ENCODE measurements at regions not wholly inside any gene's neighbourhood (a gene's known extent, or its start where the extent isn't known, plus 50 kb on each side); places are given as distances from the start of the nearest gene placed in this dataset.

DNA sequence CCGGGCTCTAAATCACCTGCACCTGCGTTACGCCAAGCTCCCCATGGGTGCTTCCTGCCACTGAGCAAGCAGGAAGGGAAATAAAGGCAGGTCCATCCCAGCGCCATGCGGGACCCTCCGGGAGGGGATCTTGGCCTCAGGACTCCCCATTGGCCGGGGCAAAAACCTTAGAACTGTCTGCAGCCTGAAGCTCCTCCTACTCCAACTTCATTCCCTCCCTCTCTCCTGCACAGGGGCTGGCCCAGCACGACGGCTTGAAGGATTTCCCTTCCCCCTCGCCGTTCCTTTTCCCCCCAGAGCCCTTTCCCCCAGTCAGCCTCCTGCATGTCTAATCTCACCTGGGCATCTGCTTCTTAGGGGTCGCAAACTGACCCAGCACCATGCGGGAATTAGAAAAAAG, 137.2 kb upstream of the NCOR2 start:
- Histone ChIP-seq H2AFZ (ENCODE audit: low read depth, low read length) (no peak overlapping the region), H3K27ac (ENCODE audit: low read length) (no peak overlapping the region), H3K9me3 (ENCODE audit: insufficient read depth, low read length) (no peaks in the 10 kb centered on the region), H3K4me1 (ENCODE audit: low read length) (no peaks in the 10 kb centered on the region), H4K20me1 (ENCODE audit: insufficient read depth, low read length) (no peaks in the 10 kb centered on the region), H3K9ac (ENCODE audit: low read length) (no peak overlapping the region), H3K4me2 (ENCODE audit: low read length) (no peak overlapping the region), H3K79me2 (ENCODE audit: low read length) (no peaks in the 10 kb centered on the region), H3K27me3 (ENCODE audit: low read depth, low read length) (peaks cover 53% of the 10 kb centered on the region), H3K4me3 (ENCODE audit: low read length) (no peak overlapping the region), H3K36me3 (replicated peaks; ENCODE audit: low read depth, low read length) (no peaks in the 10 kb centered on the region)
- TF ChIP-seq CTCF (IDR thresholded peaks at IDR 0.05; ENCODE audit: low read depth, low read length): no peak

DNA sequence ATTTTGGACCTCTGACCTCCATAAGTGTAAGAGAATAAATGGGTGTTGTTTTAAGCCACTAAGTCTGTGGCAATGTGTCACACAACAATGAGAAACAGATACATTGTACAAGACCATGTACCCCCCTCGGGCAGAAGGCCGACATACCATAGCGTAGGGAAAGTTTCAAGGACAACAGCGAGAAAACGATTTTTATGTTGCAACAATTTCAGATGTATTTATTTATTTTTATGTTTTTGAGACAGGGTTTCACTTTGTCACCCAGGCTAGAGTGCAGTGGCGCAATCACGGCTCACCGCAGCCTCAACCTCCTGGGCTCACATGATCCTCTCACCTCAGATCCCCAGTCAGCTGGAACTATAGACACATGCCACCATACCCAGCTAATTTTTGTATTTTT, 136.4 kb upstream of the NCOR2 start:
- no peak overlapping the region for H3K27ac ChIP-seq (ENCODE audit: low read length)
- no peak overlapping the region for H3K4me3 ChIP-seq (ENCODE audit: low read length)
- no peak overlapping the region for H3K4me2 ChIP-seq (ENCODE audit: low read length)
- no peak overlapping the region for H3K9ac ChIP-seq (ENCODE audit: low read length)
- TF ChIP-seq EZH2phosphoT487 (IDR thresholded peaks at IDR 0.05; ENCODE audit: low read depth) (no peak), CTCF (IDR thresholded peaks at IDR 0.05; ENCODE audit: low read depth, low read length) (no peak)
- no peak overlapping the region for H2AFZ ChIP-seq (ENCODE audit: low read depth, low read length)
- no peaks in the 10 kb centered on the region for H3K4me1 ChIP-seq (ENCODE audit: low read length)
- no peaks in the 10 kb centered on the region for H3K36me3 ChIP-seq (replicated peaks; ENCODE audit: low read depth, low read length)
- H4K20me1 ChIP-seq (ENCODE audit: insufficient read depth, low read length): no peaks in the 10 kb centered on the region
- no peaks in the 10 kb centered on the region for H3K79me2 ChIP-seq (ENCODE audit: low read length)
- peaks cover 57% of the 10 kb centered on the region for H3K27me3 ChIP-seq (ENCODE audit: low read depth, low read length)
- no peaks in the 10 kb centered on the region for H3K9me3 ChIP-seq (ENCODE audit: insufficient read depth, low read length)

DNA sequence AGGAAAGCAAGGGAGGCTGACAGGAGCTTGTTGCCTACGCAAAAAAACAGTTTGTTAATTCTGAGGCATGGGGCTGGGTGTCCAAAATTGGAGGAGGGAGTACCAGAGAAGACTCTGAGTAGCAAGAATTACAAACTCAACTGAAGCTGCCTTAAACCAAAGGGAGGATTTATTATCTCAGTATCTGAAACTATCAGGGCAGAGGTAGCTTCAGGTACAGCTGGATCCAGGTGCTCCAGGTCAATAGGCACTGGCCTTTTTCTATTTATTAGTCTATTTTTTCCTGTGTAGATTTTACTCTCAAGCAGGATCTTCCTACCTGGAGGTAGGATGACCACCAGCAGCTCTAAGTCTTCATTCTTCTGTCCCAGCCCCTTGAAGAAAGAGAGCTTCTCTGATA, 135.3 kb upstream of the NCOR2 start:
- Histone ChIP-seq H2AFZ (ENCODE audit: low read depth, low read length) (no peak overlapping the region), H3K79me2 (ENCODE audit: low read length) (no peaks in the 10 kb centered on the region), H3K4me2 (ENCODE audit: low read length) (no peak overlapping the region), H3K9me3 (ENCODE audit: insufficient read depth, low read length) (no peaks in the 10 kb centered on the region), H3K27ac (ENCODE audit: low read length) (no peak overlapping the region), H3K4me1 (ENCODE audit: low read length) (no peaks in the 10 kb centered on the region), H4K20me1 (ENCODE audit: insufficient read depth, low read length) (no peaks in the 10 kb centered on the region), H3K9ac (ENCODE audit: low read length) (no peak overlapping the region), H3K36me3 (replicated peaks; ENCODE audit: low read depth, low read length) (no peaks in the 10 kb centered on the region), H3K4me3 (ENCODE audit: low read length) (no peak overlapping the region), H3K27me3 (ENCODE audit: low read depth, low read length) (peaks cover 60% of the 10 kb centered on the region)
- no peak for TF ChIP-seq CTCF (IDR thresholded peaks at IDR 0.05; ENCODE audit: low read depth, low read length)
- TF ChIP-seq EZH2phosphoT487 (IDR thresholded peaks at IDR 0.05; ENCODE audit: low read depth): no peak

DNA sequence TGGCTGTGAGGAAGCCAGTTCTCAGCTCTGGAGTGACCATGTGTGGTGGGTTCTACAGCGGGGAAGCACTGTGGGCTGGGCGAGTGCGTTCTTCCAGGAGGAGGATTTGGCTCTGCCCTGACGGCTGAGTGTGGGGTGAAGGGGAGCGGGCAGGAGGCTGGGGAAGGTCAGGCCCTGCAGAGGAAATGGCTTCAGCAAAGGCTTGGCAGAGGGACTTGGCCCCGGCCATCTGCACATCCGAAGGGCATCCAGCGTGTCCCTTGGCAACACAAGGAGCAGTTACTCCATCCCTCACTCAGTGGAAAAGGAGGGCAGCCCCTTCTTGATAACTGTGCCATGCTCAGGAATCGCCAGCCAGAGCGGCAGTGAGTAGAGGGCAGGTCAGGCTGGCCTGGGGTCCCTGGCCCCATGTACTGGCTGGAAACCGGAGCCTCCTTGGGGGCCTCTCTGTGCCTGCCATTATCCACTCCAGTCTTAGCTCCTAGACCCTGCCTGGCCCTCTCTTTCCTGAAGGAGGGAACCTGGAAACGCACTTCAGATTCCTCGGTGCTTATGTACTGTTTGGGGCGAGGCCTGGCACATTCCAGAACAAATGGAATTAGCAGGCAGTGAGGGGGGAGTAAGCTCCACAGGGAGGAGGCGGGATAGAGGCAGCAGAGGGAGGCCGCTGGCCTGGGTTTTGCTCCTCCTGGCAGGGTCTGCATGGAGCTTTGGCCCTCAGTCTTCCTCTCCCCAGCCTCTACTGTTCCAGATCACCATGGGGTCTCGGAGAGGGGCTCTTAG, 133.6 kb upstream of the NCOR2 start:
- Histone ChIP-seq H3K79me2 (ENCODE audit: low read length) (no peaks in the 10 kb centered on the region), H3K36me3 (replicated peaks; ENCODE audit: low read depth, low read length) (no peaks in the 10 kb centered on the region), H3K4me2 (ENCODE audit: low read length) (no peak overlapping the region), H3K9me3 (ENCODE audit: insufficient read depth, low read length) (no peaks in the 10 kb centered on the region), H4K20me1 (ENCODE audit: insufficient read depth, low read length) (no peaks in the 10 kb centered on the region), H3K27ac (ENCODE audit: low read length) (no peak overlapping the region), H2AFZ (ENCODE audit: low read depth, low read length) (no peak overlapping the region), H3K27me3 (ENCODE audit: low read depth, low read length) (peaks cover 64% of the 10 kb centered on the region), H3K9ac (ENCODE audit: low read length) (no peak overlapping the region), H3K4me3 (ENCODE audit: low read length) (no peak overlapping the region), H3K4me1 (ENCODE audit: low read length) (no peaks in the 10 kb centered on the region)
- no peak for TF ChIP-seq CTCF (IDR thresholded peaks at IDR 0.05; ENCODE audit: low read depth, low read length)
